GM10266 (cell line): ENCODE measurements at regions not wholly inside any gene's neighbourhood (a gene's known extent, or its start where the extent isn't known, plus 50 kb on each side); places are given as distances from the start of the nearest gene placed in this dataset.

Experiments used
- DNase-seq: peaks from one replicate; pipeline ENCODE4 v3.0.0; 2012; ENCODE audit errors: extremely low spot score
- TF ChIP-seq, protein P1 (sequence below): IDR thresholded peaks from 2 replicates; pipeline ENCODE4 v1.5.1; 2012; ENCODE audit warnings: mild to moderate bottlenecking, low read depth; ENCODE audit not compliant: control insufficient read depth, insufficient read depth; ENCODE audit errors: missing control alignments

DNA sequence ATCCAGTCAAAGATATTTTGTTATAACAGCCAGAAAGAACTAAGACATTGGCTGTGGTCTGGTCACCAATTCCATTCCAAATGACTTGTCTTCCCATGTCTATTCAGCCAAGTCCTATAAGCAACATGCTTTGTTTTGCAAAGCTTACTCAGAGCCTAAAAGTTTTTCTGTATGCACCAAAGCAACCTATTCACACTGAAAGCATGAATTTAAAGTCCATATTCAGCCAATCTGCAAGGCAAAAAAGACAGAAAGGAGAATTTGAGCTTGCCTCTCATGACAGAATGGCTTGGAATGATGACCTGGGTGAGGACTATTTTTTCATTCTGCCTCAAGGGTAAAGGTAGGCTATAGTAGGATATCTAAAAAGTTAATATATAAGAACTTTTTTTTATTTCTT, 323.2 kb upstream of the NOCT start:
- no peak for DNase-seq
- TF ChIP-seq, protein P1, sequence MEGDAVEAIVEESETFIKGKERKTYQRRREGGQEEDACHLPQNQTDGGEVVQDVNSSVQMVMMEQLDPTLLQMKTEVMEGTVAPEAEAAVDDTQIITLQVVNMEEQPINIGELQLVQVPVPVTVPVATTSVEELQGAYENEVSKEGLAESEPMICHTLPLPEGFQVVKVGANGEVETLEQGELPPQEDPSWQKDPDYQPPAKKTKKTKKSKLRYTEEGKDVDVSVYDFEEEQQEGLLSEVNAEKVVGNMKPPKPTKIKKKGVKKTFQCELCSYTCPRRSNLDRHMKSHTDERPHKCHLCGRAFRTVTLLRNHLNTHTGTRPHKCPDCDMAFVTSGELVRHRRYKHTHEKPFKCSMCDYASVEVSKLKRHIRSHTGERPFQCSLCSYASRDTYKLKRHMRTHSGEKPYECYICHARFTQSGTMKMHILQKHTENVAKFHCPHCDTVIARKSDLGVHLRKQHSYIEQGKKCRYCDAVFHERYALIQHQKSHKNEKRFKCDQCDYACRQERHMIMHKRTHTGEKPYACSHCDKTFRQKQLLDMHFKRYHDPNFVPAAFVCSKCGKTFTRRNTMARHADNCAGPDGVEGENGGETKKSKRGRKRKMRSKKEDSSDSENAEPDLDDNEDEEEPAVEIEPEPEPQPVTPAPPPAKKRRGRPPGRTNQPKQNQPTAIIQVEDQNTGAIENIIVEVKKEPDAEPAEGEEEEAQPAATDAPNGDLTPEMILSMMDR = no peak

DNA sequence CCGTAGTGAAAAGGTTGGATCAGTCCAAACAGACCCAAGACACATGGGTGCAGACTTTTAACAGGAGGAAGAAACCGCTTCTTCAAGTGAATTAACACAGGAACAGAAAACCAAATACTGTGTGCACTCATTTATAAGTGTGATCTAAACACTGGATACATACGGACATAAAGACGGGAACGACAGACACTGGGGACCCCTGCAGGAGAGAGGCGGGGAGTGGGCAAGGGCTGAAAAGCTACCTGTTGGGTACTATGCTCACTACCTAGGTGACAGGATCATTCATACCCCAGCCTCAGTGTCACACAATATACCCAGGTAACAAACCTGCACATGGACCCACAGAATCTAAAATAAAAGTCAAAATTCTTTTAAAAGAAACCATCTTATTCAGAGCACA, 326.0 kb upstream of the NOCT start:
- TF ChIP-seq, protein P1 = no peak
- DNase-seq = no peak

DNA sequence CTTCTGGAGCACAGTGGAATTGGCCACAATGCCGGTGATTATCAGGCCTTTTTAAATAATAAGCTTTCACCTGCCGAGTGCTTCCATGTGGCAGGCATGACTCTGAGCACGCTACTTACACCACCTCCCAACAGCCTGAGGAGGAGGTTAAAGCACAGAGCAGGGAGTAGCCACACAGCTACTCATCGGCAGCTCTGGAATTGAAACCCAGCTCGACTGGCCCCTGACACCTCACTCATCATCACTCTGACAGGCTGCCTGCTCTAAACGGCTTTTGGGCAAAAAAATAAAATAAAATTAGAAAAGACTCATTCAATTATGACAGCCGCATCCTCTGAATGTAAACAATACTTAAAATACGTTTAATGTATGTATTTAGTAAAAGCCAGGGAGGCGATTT, 326.4 kb upstream of the NOCT start:
- DNase-seq = no peak
- TF ChIP-seq, protein P1 = no peak

DNA sequence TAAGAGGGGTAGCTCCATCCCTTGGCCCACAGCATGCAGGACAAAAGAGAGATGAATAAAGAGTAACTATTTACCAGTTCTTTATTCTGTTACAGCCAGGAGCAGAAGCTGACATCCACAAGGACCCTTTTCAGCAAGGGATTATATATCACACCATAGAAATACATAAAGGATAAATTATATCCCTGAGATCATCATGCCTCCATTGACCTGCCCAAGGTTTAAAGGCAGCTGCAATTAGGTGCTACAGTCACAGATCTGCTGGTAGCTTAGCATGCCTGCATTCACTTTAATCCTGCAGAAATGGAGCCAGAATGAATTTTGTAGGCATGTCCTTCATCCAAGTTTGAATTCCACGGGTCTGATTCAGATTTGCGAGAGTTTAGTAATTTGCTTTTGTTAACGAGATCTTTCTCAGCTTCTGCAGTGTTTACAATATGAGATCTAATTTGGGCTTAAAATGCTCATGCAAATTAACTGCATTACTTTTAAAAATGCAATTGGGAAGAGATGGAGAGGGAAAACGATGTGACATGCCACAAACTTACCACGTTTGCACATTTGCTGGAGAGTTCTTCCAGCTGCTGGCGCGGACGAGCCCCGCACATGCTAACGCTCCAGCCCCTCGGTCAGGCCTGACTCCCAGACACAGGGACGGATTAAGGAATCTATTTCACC, 327.0 kb upstream of the NOCT start:
- no peak for DNase-seq

DNA sequence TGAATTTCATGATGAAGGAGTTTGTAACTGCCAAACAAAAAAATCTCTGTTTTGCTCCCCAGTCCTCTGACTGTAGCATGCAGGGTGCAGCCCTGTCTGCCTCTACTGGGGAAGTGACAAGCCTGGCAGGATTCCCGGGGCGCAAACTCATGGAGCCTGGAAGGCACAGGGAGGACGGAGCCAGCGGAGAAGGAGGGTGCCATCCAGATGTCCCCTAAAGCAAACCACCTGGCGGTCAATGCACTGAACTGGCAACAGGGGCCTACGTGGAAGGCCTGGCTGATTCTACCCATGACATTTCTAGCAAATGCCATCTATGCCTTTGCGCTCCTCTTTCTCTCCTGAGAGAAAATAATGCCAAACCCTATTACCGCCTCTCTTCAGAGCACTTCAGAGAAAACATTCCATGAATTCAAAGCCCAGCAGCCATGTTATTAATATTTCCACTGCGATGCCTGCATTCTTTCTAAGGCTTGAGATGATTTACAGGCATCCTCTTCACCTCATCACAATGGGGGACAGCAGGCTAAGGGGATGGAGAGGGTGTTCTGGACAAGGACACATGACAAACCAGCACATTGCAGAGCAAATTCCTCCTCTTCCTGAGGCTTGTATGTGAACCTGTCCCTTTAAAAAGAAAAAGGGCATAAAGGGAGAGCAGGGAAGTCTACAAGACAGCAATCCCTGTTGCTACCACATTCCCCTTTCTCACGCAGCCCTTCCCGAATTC, 329.3 kb upstream of the NOCT start:
- DNase-seq = no peak
- TF ChIP-seq, protein P1 = no peak

More for the DNA sequence above, 327.0 kb upstream of the NOCT start:
- TF ChIP-seq, protein P1 = no peak

DNA sequence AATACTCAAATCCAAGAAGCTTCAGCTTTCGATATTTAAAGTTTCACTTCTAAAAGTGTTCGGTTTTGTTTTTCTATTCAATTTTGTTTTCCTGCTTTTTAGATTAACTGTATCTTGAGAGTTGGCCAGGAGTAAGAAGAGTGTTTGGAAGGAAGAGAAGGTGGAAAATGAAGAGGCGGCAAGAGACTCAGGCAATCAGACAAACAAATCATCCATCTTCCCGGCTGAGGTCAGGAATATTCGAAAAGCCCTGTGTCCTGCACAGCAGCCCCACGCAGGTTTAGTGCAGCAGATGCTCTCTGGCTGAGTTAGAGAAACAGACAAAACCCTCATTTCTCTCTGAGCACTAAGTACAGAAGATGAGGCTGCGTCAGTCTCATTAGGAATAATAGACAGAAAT, 330.3 kb upstream of the NOCT start:
- TF ChIP-seq, protein P1 = no peak
- no peak for DNase-seq

DNA sequence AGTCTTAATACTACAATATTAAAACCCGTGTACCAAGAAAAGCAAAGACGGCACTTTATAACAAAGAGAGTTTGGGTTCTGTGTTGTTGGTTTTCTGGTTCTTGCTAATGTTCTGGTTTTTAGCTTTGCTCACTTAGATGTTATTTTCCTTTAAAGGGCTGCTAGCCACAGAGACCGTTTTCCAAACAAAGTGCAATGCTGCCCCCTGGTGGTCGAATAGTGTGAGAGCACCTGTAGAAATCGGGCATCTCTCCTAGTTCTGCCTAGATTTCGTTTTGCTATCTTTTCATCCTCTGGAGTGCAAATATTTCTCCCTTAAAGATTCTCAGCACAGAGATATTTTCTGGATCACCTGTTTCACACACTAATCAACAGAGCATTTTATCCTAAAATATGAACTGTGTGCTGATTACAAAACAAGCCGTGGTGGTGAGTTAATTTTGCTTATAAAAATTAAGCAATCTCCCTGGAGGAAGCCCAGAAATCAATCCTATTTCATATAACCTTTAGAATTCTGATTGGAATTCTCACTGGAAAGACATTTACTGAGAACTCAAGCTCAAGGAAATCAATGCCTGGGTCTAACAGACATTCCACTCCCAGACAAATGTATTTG, 334.5 kb upstream of the NOCT start:
- TF ChIP-seq, protein P1 = peak; percentile 86

More for the DNA sequence above, 334.5 kb upstream of the NOCT start:
- peak; percentile 43 for DNase-seq
